ENCODE measurements at regions not wholly inside any gene's neighbourhood (a gene's known extent, or its start where the extent isn't known, plus 50 kb on each side); places are given as distances from the start of the nearest gene placed in this dataset.
"Not testable (repeated sequence)": the region's sequence is repeated elsewhere in the genome, so short reads cannot be mapped to it uniquely, and the experiment has no call there.

DNA sequence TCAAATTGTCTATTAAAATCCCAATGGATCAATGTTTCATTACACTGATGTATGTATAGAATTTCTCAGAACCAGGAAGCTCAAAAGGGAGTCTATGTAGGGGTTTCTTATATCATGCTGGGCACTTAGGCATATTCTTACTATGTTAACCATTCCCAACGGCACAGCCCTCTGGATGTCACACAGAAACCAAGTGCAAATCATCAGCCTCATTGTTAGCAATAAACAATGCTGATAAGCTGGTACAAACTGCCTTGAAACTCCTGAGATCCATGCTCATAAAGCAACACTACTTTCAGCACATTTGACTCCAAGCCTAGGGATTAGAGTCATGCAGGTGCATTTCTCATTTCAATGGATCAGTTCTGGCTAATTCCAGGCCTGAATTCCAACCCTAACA, 730.2 kb upstream of the SLC39A10 start:
- intact Hi-C loops (cut with DNase I), result no loop called here
- DNase-seq, result no peak
- ATAC-seq, result no peak
- H3K27ac ChIP-seq (ENCODE audit: low read length), result no peak overlapping the region
- no peaks in the 10 kb centered on the region for H3K27me3 ChIP-seq (ENCODE audit: control insufficient read depth, insufficient read depth)
- H3K4me3 ChIP-seq (ENCODE audit: low read length), result no peak overlapping the region
- H3K4me1 ChIP-seq (ENCODE audit: control insufficient read depth, insufficient read depth, low read length), result no peaks in the 10 kb centered on the region
- WGBS, result 46% methylated on average over 1 of the region's 1 CpG
- no peaks in the 10 kb centered on the region for H3K9me3 ChIP-seq (ENCODE audit: control insufficient read depth, low read length)

DNA sequence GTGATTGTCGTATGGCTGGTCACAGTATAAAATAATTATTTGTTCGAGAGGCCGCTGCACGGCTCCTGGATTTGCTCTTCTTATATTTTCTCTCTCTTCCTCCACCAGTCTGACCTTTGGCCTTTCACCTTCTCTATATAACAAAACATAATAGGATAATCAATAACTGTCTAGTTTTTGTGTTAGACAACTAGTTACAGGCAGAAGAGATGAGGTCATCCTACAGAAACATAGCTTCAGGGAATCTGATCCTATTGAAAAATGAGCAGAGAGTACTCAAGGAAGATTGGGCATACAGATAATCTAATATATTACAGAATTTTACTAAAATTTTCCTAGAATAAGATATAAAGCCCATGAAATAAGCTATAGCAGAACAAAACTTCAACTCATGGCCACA, 731.3 kb upstream of the SLC39A10 start:
- no peaks in the 10 kb centered on the region for H3K9me3 ChIP-seq (ENCODE audit: control insufficient read depth, low read length)
- H3K27me3 ChIP-seq (ENCODE audit: control insufficient read depth, insufficient read depth), result no peaks in the 10 kb centered on the region
- DNase-seq, result no peak
- intact Hi-C loops (cut with DNase I), result no loop called here
- no peaks in the 10 kb centered on the region for H3K4me1 ChIP-seq (ENCODE audit: control insufficient read depth, insufficient read depth, low read length)
- no peak overlapping the region for H3K27ac ChIP-seq (ENCODE audit: low read length)
- H3K4me3 ChIP-seq (ENCODE audit: low read length), result no peak overlapping the region
- ATAC-seq, result no peak
- 86% methylated on average over 4 of the region's 4 CpGs for WGBS

DNA sequence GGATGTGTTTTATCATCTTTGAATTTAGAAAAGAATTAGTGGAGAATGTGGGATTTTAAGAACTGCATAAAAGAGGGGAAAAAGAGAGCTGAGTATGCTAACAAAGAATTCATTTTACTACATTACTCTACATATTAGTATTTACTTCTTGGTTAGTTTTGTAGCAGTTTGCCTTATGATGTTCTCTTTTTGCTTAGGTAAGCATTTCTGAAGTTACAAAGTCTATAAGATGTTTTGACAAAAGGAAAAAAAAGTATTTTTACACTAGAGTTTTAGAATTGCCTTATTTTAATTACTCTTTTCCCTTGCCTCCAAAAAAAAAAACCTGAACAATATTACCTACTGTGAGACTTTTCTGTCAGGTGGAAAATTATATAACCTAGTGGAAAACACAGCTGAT, 739.5 kb upstream of the SLC39A10 start:
- no peak overlapping the region for H3K4me3 ChIP-seq (ENCODE audit: low read length)
- intact Hi-C loops (cut with DNase I), result no loop called here
- H3K4me1 ChIP-seq (ENCODE audit: control insufficient read depth, insufficient read depth, low read length), result no peaks in the 10 kb centered on the region
- no peaks in the 10 kb centered on the region for H3K9me3 ChIP-seq (ENCODE audit: control insufficient read depth, low read length)
- no peak overlapping the region for H3K27ac ChIP-seq (ENCODE audit: low read length)
- ATAC-seq, result no peak
- no peak for DNase-seq
- H3K27me3 ChIP-seq (ENCODE audit: control insufficient read depth, insufficient read depth), result no peaks in the 10 kb centered on the region

DNA sequence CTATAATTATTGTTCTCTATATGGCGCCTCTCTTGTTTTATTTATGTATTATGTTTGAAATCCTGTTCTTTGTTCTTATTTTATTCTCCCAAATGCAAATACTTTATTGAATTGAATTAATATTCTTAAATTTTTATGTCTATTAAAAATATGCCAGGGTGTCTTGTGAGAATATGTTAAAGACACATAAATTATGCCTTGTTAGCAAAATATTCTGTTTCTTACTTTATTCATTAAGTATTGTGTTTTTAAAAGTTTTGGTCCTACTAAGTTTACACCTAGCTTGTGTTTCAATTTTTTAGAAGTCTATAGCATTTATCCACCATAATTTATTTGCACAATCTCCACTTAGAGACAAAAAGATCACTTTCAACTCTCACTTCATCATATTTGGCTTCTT, 741.5 kb upstream of the SLC39A10 start:
- intact Hi-C loops (cut with DNase I), result no loop called here
- H3K27ac ChIP-seq (ENCODE audit: low read length), result no peak overlapping the region
- DNase-seq (no peak), ATAC-seq (no peak)
- no peaks in the 10 kb centered on the region for H3K4me1 ChIP-seq (ENCODE audit: control insufficient read depth, insufficient read depth, low read length)
- H3K9me3 ChIP-seq (ENCODE audit: control insufficient read depth, low read length), result no peaks in the 10 kb centered on the region
- WGBS, result 88% methylated on average over 1 of the region's 1 CpG
- H3K4me3 ChIP-seq (ENCODE audit: low read length), result no peak overlapping the region
- no peaks in the 10 kb centered on the region for H3K27me3 ChIP-seq (ENCODE audit: control insufficient read depth, insufficient read depth)

DNA sequence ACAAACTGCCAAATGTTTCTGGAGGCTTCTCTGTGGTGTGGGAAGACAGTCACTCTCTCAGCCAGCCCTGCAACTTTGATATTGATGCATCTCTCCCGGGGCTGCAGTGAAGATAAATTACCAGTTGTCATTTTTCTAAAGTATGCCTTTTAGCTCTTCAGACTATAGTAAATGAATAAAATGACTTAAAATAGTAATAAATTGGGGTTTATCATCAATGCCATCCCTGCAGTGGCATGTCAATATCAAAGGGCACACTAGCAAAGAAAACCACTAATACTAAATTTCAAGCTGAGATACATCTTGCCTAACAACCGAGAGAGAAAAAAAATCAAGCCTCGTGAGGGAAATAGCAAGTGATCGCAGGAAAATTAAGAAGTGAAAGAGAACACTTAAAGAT, 749.5 kb upstream of the SLC39A10 start:
- H3K9me3 ChIP-seq (ENCODE audit: control insufficient read depth, low read length), result no peaks in the 10 kb centered on the region
- no peaks in the 10 kb centered on the region for H3K4me1 ChIP-seq (ENCODE audit: control insufficient read depth, insufficient read depth, low read length)
- H3K4me3 ChIP-seq (ENCODE audit: low read length), result no peak overlapping the region
- no peak for ATAC-seq
- intact Hi-C loops (cut with DNase I), result no loop called here
- WGBS, result 70% methylated on average over 4 of the region's 4 CpGs
- H3K27ac ChIP-seq (ENCODE audit: low read length), result no peak overlapping the region
- no peaks in the 10 kb centered on the region for H3K27me3 ChIP-seq (ENCODE audit: control insufficient read depth, insufficient read depth)
- DNase-seq, result no peak

DNA sequence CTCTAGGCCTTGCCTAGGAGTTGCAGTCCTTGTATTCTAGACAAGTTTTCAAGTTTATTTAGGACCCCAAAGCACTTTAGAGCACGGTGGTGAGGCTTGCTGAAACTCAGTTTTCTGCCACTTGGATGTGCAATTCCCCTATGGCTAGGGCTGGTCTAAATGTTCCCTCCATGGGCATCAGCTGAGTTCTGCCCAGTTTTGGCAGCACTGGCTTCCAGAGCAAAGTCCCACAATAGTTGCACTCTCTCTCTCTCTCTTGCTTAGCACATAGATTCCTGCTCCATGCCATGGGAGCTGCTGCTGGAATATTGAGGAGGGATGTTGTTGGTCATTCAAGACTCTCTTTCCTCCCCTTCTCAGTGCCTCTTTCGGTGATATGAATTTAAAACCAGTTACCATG, 760.2 kb upstream of the SLC39A10 start:
- ATAC-seq (no peak), DNase-seq (no peak)
- no peak overlapping the region for H3K27ac ChIP-seq (ENCODE audit: low read length)
- no peaks in the 10 kb centered on the region for H3K4me1 ChIP-seq (ENCODE audit: control insufficient read depth, insufficient read depth, low read length)
- H3K9me3 ChIP-seq (ENCODE audit: control insufficient read depth, low read length), result no peaks in the 10 kb centered on the region
- no peak overlapping the region for H3K4me3 ChIP-seq (ENCODE audit: low read length)
- intact Hi-C loops (cut with DNase I), result no loop called here
- WGBS, result 67% methylated on average over 2 of the region's 2 CpGs
- no peaks in the 10 kb centered on the region for H3K27me3 ChIP-seq (ENCODE audit: control insufficient read depth, insufficient read depth)

DNA sequence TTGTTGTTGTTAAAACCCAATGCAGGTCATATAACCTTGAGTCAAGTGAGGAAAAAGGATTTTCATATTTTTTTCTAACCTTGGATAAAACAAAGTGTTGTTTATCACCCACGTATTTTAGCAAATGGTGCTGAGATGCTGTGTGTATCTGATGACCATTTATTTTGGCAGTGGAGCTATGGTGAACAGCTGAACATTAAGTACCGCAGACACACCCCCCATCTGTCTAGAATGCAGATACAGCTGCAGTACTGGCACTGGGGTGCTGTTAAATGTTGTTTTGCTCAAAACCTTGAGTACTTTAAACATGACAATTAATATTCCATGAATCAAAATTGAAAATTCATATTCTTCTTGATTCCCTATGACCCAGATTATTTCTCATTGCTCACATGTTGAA, 773.3 kb upstream of the SLC39A10 start:
- no peaks in the 10 kb centered on the region for H3K9me3 ChIP-seq (ENCODE audit: control insufficient read depth, low read length)
- ATAC-seq, result no peak
- no peak for DNase-seq
- 54% methylated on average over 2 of the region's 2 CpGs for WGBS
- H3K27ac ChIP-seq (ENCODE audit: low read length), result no peak overlapping the region
- no peaks in the 10 kb centered on the region for H3K27me3 ChIP-seq (ENCODE audit: control insufficient read depth, insufficient read depth)
- H3K4me1 ChIP-seq (ENCODE audit: control insufficient read depth, insufficient read depth, low read length), result no peaks in the 10 kb centered on the region
- intact Hi-C loops (cut with DNase I), result no loop called here
- no peak overlapping the region for H3K4me3 ChIP-seq (ENCODE audit: low read length)

DNA sequence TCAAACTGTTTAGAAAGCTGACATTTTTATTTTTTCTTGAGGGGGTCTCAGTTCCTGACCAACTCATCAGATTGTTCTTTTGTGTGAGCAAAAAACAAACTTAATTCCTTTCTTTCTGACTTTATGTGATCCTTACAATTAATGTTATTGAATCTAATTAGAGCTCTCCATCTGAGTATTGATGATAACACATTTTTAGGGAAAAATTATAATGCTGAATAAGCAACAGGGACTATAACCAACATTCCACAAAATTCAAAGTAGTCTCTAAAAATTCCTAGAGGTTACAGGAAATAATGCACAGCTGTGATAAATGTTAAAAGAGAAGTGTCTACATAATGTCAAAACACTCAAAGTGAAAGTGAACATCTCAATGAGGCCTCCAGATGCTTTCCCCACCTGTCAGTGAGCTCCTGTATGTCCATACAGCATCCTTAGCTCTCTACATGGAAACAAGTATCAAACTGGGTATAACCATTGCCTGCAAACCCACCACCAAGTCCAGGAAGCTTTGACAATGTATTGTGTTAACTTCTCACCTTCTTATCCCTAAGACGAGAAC, 786.0 kb upstream of the SLC39A10 start:
- WGBS, result 73% methylated on average over 1 of the region's 1 CpG
- ATAC-seq, result no peak
- DNase-seq, result no peak
- Histone ChIP-seq H3K4me1 (ENCODE audit: control insufficient read depth, insufficient read depth, low read length) (no peaks in the 10 kb centered on the region), H3K4me3 (ENCODE audit: low read length) (no peak overlapping the region), H3K27ac (ENCODE audit: low read length) (no peak overlapping the region), H3K27me3 (ENCODE audit: control insufficient read depth, insufficient read depth) (no peaks in the 10 kb centered on the region), H3K9me3 (ENCODE audit: control insufficient read depth, low read length) (no peaks in the 10 kb centered on the region)
- intact Hi-C loops (cut with DNase I), result no loop called here

DNA sequence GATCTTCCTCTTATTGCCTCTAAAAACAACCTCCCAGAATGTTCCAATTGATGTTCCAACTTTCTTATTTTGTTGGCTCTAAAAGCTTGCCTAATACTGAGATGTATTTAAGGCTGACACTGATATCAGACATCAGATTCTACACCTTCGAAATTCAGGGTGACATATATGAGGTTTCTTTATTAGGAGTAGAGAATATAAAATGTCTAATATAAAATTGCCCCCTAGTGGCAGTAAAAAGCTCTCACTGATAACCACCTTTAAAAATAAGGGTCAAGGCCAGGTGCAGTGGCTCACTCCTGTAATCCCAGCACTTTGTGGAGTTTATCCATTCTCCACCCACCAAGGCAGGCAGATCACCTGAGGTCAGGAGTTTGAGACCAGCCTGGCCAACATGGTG, 789.7 kb upstream of the SLC39A10 start:
- intact Hi-C loops (cut with DNase I), result no loop called here
- Histone ChIP-seq H3K4me3 (ENCODE audit: low read length) (no peak overlapping the region), H3K27ac (ENCODE audit: low read length) (no peak overlapping the region), H3K27me3 (ENCODE audit: control insufficient read depth, insufficient read depth) (no peaks in the 10 kb centered on the region), H3K9me3 (ENCODE audit: control insufficient read depth, low read length) (no peaks in the 10 kb centered on the region), H3K4me1 (ENCODE audit: control insufficient read depth, insufficient read depth, low read length) (no peaks in the 10 kb centered on the region)
- DNase-seq (no peak), ATAC-seq (no peak)
- 36% methylated on average over 1 of the region's 1 CpG for WGBS

DNA sequence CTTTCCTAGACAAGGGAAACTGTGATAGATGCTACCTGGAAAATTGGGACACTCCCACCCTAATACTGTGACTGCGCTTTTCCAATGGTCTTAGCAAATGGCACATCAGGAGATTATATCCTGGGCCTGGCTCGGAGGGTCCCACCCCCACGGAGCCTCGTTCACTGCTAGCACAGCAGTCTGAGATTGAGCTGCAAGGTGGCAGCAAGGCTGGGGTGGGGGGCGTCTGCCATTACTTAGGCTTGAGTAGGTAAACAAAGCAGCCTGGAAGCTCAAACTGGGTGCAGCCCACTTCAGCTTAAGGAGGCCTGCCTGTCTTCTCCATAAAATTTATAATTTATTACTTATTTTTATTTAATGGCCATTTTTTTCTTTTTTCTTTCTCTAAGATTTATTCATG, 802.1 kb upstream of the SLC39A10 start:
- H3K4me1 ChIP-seq (ENCODE audit: control insufficient read depth, insufficient read depth, low read length), result no peaks in the 10 kb centered on the region
- no peaks in the 10 kb centered on the region for H3K27me3 ChIP-seq (ENCODE audit: control insufficient read depth, insufficient read depth)
- H3K4me3 ChIP-seq (ENCODE audit: low read length), result no peak overlapping the region
- H3K9me3 ChIP-seq (ENCODE audit: control insufficient read depth, low read length), result no peaks in the 10 kb centered on the region
- ATAC-seq (no peak), DNase-seq (no peak)
- 78% methylated on average over 5 of the region's 5 CpGs for WGBS
- intact Hi-C loops (cut with DNase I), result no loop called here
- H3K27ac ChIP-seq (ENCODE audit: low read length), result no peak overlapping the region

DNA sequence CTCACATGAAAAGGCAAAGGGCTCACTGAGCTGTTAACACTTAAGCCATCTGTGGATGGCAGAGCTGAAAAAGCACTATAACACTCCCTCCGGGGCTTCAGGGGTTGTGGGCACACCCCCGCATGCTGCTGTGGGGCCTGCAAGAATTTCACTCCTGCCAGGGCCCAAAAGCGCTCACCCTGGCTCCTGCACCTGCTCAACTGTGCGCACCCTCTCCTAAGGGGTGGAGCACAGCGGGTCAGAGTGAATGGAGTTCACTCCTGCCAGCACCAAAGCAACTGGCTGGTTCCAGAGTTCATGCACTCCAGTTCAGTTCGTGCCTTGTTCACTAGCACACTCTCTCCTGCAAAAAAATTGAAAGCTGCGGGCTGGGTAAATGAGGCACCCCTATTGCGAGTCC, 814.2 kb upstream of the SLC39A10 start:
- Histone ChIP-seq H3K4me1 (ENCODE audit: control insufficient read depth, insufficient read depth, low read length) (no peaks in the 10 kb centered on the region), H3K27ac (ENCODE audit: low read length) (no peak overlapping the region), H3K4me3 (ENCODE audit: low read length) (no peak overlapping the region), H3K9me3 (ENCODE audit: control insufficient read depth, low read length) (no peaks in the 10 kb centered on the region), H3K27me3 (ENCODE audit: control insufficient read depth, insufficient read depth) (no peaks in the 10 kb centered on the region)
- intact Hi-C loops (cut with DNase I), result no loop called here
- 62% methylated on average over 8 of the region's 8 CpGs for WGBS
- ATAC-seq, result no peak
- DNase-seq, result no peak

DNA sequence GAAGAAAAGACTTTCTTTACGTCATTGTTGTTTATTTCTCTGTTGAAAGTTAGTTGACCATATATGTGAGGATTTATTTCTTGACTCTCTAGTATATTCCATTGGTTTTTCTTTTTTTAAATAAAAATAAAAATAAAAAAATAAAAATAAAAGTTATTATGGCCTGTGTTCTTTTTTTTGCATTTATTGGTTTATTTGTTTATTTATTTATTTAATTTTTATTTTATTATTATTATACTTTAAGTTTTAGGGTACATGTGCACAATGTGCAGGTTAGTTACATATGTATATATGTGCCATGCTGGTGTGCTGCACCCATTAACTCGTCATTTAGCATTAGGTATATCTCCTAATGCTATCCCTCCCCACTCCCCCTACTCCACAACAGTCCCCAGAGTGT, 822.7 kb upstream of the SLC39A10 start:
- whole genome bisulfite sequencing, result 81% methylated on average over 2 of the region's 2 CpGs
- DNase-seq; H3K4me3 ChIP-seq (ENCODE audit: low read length); H3K9me3 ChIP-seq (ENCODE audit: control insufficient read depth, low read length); ATAC-seq; H3K4me1 ChIP-seq (ENCODE audit: control insufficient read depth, insufficient read depth, low read length); intact Hi-C loops (cut with DNase I); H3K27me3 ChIP-seq (ENCODE audit: control insufficient read depth, insufficient read depth); H3K27ac ChIP-seq (ENCODE audit: low read length): not testable (repeated sequence)
